Heart left ventricle (tissue), 16 donors: ENCODE measurements at regions not wholly inside any gene's neighbourhood (a gene's known extent, or its start where the extent isn't known, plus 50 kb on each side); places are given as distances from the start of the nearest gene placed in this dataset.

Source experiments
- ATAC-seq, 4 donors: fragments of 200-7000 bp; cut with Tn5 transposase; one replicate each; pipeline ENCODE4 v1.9.1; 2020 to 2022; ENCODE audit warnings: moderate library complexity in 4 of 4, mild to moderate bottlenecking in 3 of 4, moderate number of reproducible peaks in 1 of 4
- DNase-seq, 5 donors: peaks; one replicate each; pipeline ENCODE4 v3.0.0-alpha.2; 2020
- H3K27ac ChIP-seq, 12 donors: fragments of 200-600 bp; sonication (generic) in 4 of 12; one replicate each; pipeline versions ENCODE4 v1.5.0 to v1.8.0; 2016 to 2022; ENCODE audit warnings: mild to moderate bottlenecking in 2 of 12
- H3K27me3 ChIP-seq, 9 donors: fragments of 200-600 bp; sonication (generic) in 2 of 9; one replicate each; pipeline versions ENCODE4 v1.5.1 to v1.8.0; 2016 to 2022; ENCODE audit warnings: mild to moderate bottlenecking in 3 of 9
- H3K36me3 ChIP-seq, 9 donors: fragments of 200-600 bp; sonication (generic) in 2 of 9; one replicate each; pipeline versions ENCODE4 v1.5.0 to v1.8.0; 2018 to 2022; ENCODE audit warnings: mild to moderate bottlenecking in 2 of 9
- H3K4me1 ChIP-seq, 12 donors: fragments of 200-600 bp; sonication (generic) in 4 of 12; one replicate each; pipeline versions ENCODE4 v1.5.0 to v1.8.0; 2016 to 2022; ENCODE audit warnings: mild to moderate bottlenecking in 3 of 12
- H3K4me3 ChIP-seq, 12 donors: fragments of 200-600 bp; sonication (generic) in 4 of 12; one replicate each; pipeline versions ENCODE4 v1.5.0 to v1.8.0; 2017 to 2022; ENCODE audit warnings: mild to moderate bottlenecking in 9 of 12, moderate library complexity in 4 of 12
- H3K9me3 ChIP-seq, 12 donors: fragments of 200-600 bp; sonication (generic) in 4 of 12; one replicate each; pipeline versions ENCODE4 v1.5.0 to v1.8.0; 2016 to 2022; ENCODE audit warnings: mild to moderate bottlenecking in 1 of 12
- POLR2A ChIP-seq, 2 donors: fragments of 450-650 bp; IDR thresholded peaks; one replicate each; pipeline ENCODE4 v1.6.1; 2017; ENCODE audit warnings: antibody characterized with exemption in 2 of 2, mild to moderate bottlenecking in 2 of 2, moderate library complexity in 2 of 2
- WGBS, 4 donors: extraction: QIAGEN DNeasy Blood & Tissue Kit in 2 of 4; methylation state at CpG; one replicate each; pipeline versions ENCODE4 v1.1.5 to v1.1.7; 2013 to 2018; 5-methylcytosine and 5-hydroxymethylcytosine counted together
- intact Hi-C, 10 donors: fragments of 100-400 bp; cut with DNase I; formaldehyde crosslinking; loops; one replicate each; pipeline versions ENCODE4 v1.11.1 to v1.14.2; 2022
- TF ChIP-seq, protein P1 (sequence below), 12 donors: fragments of 200-600 bp; sonication (generic) in 4 of 12; IDR thresholded peaks; one replicate each; pipeline versions ENCODE4 v1.5.0 to v1.8.0; 2018 to 2022; ENCODE audit warnings: antibody characterized with exemption in 12 of 12, mild to moderate bottlenecking in 5 of 12
- donor health status: ischemic (EF 13 %, LVEDD 7.1; RV severe dilation, severe dysfunction).
- donor health status: healthy with polysubstance abuse.
- donor health status: DM: no; HTN: yes; CAD: no.
- donor health status: DM: no; HTN: no; CAD: no.
- donor health status: ischemic (EF 25% LVEDD 6.9; RV normal size, moderate dysfunction).
- donor health status: ischemic (EF 25% LVEDD 5.7; RV mildly dilated, moderate dysfunction).
- donor health status: healthy.
- donor health status: DM: yes; HTN: yes; CAD: no.
- donor health status: ischemic (EF 35%, LVEDD 5.7; RV mildly dilated, moderate dysfunction).
- donor health status: nonischemic (EF 11% LVEDD 7.7; RV severe dilation, severe dysfunction).
- donor health status: DM: yes; HTN: yes; CAD: no.
- donor health status: PGD.
- donor health status: ischemic (EF 29% LVEDD 5.4; RV normal size, mild dysfunction).
- donor health status: nonischemic (EF 23%, LVEDD 6.1; RV moderate dilation, normal function).

DNA sequence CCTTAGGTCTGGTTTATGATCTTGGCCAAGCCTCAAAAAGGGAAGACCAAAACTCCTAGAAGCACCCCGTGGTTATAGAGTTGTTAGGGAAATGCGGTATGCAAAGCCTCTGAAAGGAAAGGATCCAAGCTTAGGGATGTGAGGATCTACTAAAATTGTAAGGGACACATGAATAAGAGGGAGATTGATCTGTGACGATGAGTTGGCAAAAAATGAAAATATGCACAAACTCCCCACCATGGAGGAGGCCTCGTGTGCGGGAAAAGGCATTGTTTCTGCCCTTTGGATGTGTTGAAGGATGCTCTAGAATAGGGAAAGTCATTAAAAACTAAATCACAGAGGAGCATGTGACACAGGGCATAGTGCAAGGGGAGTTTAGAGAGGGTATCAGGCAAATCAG is 88.7 kb upstream of the UBL3 start:
- DNase-seq (no peak), ATAC-seq (no peak)

DNA sequence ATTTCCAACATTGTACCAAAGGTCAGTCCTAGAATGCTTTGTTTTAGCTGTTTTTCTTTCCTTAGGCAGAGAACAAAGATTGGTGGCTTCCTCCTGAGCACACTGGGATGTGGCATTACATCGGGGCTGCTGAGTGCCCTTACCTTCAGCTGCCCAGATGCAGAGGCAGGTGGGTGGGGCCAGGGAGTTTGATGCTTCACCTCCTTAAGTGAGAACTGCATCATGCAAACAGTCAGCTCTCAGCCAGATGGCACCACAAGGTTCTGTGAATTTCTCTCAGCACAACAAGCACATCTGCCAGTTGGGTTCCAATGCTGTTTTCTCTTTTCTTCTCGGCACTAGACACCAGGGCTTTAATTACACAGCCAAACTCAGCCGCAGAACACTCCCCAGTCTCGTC is 87.4 kb upstream of the UBL3 start:
- ATAC-seq (no peak), DNase-seq (no peak)
- intact Hi-C loops, result loop anchor here in 1 of 10 donors (10.0 kb wide), 1 partner anchor 177 kb away; no protein-coding TSS in a partner anchor
- Histone ChIP-seq H3K27me3 (peaks cover 0 to 13% (median 0%) of the 10 kb centered on the region in 9 donors), H3K9me3 (no peaks in the 10 kb centered on the region), H3K27ac (no peak overlapping the region), H3K4me1 (peaks cover 0 to 6% (median 0%) of the 10 kb centered on the region in 12 donors), H3K36me3 (no peaks in the 10 kb centered on the region), H3K4me3 (no peak overlapping the region)
- WGBS, 4 donors, result 78 to 85% (median 79%) methylated on average over 4 of the region's 4 CpGs
- TF ChIP-seq, protein P1, sequence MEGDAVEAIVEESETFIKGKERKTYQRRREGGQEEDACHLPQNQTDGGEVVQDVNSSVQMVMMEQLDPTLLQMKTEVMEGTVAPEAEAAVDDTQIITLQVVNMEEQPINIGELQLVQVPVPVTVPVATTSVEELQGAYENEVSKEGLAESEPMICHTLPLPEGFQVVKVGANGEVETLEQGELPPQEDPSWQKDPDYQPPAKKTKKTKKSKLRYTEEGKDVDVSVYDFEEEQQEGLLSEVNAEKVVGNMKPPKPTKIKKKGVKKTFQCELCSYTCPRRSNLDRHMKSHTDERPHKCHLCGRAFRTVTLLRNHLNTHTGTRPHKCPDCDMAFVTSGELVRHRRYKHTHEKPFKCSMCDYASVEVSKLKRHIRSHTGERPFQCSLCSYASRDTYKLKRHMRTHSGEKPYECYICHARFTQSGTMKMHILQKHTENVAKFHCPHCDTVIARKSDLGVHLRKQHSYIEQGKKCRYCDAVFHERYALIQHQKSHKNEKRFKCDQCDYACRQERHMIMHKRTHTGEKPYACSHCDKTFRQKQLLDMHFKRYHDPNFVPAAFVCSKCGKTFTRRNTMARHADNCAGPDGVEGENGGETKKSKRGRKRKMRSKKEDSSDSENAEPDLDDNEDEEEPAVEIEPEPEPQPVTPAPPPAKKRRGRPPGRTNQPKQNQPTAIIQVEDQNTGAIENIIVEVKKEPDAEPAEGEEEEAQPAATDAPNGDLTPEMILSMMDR (IDR thresholded peaks at IDR 0.05), result no peak
- no peak for TF ChIP-seq POLR2A (IDR thresholded peaks at IDR 0.05)

More for the DNA sequence above, 88.7 kb upstream of the UBL3 start:
- H3K27ac ChIP-seq, result no peak overlapping the region
- H3K27me3 ChIP-seq, result peaks cover 0 to 13% (median 0%) of the 10 kb centered on the region in 9 donors
- peaks cover 0 to 6% (median 0%) of the 10 kb centered on the region in 12 donors for H3K4me1 ChIP-seq
- 68 to 84% (median 78%) methylated on average over 5 of the region's 5 CpGs for WGBS, 4 donors
- intact Hi-C loops, result loop anchor here in 1 of 10 donors (10.0 kb wide), 1 partner anchor 176 kb away; no protein-coding TSS in a partner anchor
- no peaks in the 10 kb centered on the region for H3K9me3 ChIP-seq
- no peak overlapping the region for H3K4me3 ChIP-seq
- H3K36me3 ChIP-seq, result no peaks in the 10 kb centered on the region
- no peak for TF ChIP-seq POLR2A (IDR thresholded peaks at IDR 0.05)
- TF ChIP-seq, protein P1 (IDR thresholded peaks at IDR 0.05), result no peak

DNA sequence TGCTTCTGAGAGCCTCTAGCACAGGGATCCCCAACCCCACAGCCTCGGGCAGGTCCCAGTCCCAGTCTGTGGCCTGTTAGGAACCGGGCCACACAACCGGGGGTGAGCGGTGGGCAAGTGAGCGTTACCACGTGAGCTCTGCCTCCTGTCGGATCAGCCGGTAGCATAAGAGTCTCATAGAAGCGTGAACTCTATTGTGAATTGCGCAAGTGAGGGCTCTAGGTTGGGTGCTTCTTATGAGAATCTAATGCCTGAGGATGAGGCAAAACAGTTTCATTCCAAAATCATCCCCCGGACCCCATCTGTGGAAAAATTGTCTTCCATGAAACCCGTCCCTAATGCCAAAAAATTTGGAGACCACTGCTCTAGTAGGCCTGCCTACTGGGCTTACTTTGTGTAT is 87.0 kb upstream of the UBL3 start:
- no peak for DNase-seq
- Histone ChIP-seq H3K27me3 (peaks cover 0 to 13% (median 0%) of the 10 kb centered on the region in 9 donors), H3K4me1 (peaks cover 0 to 6% (median 0%) of the 10 kb centered on the region in 12 donors), H3K36me3 (no peaks in the 10 kb centered on the region), H3K4me3 (no peak overlapping the region), H3K27ac (peak overlapping the region in 1 of 12 donors; percentile 55), H3K9me3 (peaks cover 0 to 2% (median 0%) of the 10 kb centered on the region in 12 donors)
- intact Hi-C loops, result loop anchor here in 1 of 10 donors (10.0 kb wide), 1 partner anchor 177 kb away; no protein-coding TSS in a partner anchor
- TF ChIP-seq POLR2A (IDR thresholded peaks at IDR 0.05), result no peak
- TF ChIP-seq, protein P1 (IDR thresholded peaks at IDR 0.05), result no peak
- WGBS, 4 donors, result 82 to 93% (median 92%) methylated on average over 12 of the region's 12 CpGs
- no peak for ATAC-seq

DNA sequence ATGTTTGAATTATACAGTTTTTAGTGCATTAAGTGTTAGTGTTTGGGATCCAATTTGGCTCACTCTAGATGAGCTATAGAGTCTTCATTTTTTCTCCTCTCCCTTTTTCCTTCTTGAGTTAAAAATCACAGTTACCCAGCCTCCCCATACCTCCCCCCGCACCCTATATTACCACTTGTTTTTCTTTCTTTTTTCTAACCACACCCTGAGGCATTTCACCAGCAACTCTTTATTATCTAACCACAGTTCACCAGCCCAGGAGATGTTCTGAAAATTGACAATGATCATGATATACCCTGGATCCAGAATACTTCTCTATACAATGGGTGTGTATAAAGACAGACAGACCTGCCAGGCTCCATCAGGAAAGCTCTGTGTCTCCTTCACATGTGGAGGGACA is 86.5 kb upstream of the UBL3 start:
- Histone ChIP-seq H3K36me3 (no peaks in the 10 kb centered on the region), H3K9me3 (peaks cover 0 to 5% (median 0%) of the 10 kb centered on the region in 12 donors), H3K4me1 (peaks cover 0 to 6% (median 0%) of the 10 kb centered on the region in 12 donors), H3K27ac (peak overlapping the region in 1 of 12 donors; percentile 55), H3K4me3 (no peak overlapping the region), H3K27me3 (peaks cover 0 to 13% (median 0%) of the 10 kb centered on the region in 9 donors)
- TF ChIP-seq POLR2A (IDR thresholded peaks at IDR 0.05), result no peak
- TF ChIP-seq, protein P1 (IDR thresholded peaks at IDR 0.05), result no peak
- WGBS, 4 donors, result 84 to 97% (median 89%) methylated on average over 1 of the region's 1 CpG
- intact Hi-C loops, result loop anchor here in 1 of 10 donors (10.0 kb wide), 1 partner anchor 178 kb away; no protein-coding TSS in a partner anchor
- DNase-seq (no peak), ATAC-seq (no peak)
